CD4-positive, alpha-beta T cell treated with Interleukin-6 at 100 ng/mL for 8 hours (primary cell): ENCODE measurements at regions not wholly inside any gene's neighbourhood (a gene's known extent, or its start where the extent isn't known, plus 50 kb on each side); places are given as distances from the start of the nearest gene placed in this dataset.
"Not testable (repeated sequence)": the region's sequence is repeated elsewhere in the genome, so short reads cannot be mapped to it uniquely, and the experiment has no call there.

Experiments
- DNase-seq: peaks from one replicate; pipeline ENCODE4 v3.0.0-alpha.2; 2020; ENCODE audit warnings: mixed read lengths, low spot score

- DNase-seq, result not testable (repeated sequence)
Measured at GRCh38 chr5:101205065-101205464, 302.0 kb upstream of the ST8SIA4 start.

DNA sequence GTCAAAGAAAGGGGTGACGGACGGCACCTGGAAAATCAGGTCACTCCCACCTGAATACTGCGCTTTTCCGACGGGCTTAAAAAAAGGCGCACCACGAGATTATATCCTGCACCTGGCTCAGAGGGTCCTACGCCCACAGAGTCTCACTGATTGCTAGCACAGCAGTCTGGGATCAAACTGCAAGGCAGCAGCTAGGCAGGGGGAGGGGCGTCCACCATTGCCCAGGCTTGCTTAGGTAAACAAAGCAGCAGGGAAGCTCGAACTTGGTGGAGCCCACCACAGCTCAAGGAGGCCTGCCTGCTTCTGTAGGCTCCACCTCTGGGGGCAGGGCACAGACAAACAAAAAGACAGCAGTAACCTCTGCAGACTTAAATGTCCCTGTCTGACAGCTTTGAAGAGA lies 277.3 kb upstream of the ST8SIA4 start:
- DNase-seq, result not testable (repeated sequence)

DNA sequence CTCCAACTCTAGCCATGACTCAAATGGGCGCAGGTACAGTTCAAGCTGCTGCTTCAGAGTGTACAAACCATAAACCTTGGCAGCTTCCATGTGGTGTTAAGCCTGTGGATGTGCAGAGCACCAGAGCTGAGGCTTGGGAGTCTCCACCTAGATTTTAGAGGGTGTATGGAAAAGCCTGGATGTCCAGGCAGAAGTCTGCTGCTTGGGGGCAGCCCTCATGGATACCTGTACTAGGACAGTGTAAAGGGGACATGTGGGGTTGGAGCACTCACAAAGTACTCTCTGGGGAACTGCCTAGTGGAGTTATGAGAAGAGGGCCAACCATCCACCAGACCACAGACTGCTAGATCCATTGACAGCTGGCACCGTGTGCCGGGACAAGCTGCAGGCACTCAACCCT lies 273.5 kb upstream of the ST8SIA4 start:
- no peak for DNase-seq

GRCh38 chr5:101174981-101175380 lies 271.9 kb upstream of the ST8SIA4 start:
- no peak for DNase-seq

GRCh38 chr5:101163088-101163487 lies 260.0 kb upstream of the ST8SIA4 start:
- DNase-seq, result no peak

DNA sequence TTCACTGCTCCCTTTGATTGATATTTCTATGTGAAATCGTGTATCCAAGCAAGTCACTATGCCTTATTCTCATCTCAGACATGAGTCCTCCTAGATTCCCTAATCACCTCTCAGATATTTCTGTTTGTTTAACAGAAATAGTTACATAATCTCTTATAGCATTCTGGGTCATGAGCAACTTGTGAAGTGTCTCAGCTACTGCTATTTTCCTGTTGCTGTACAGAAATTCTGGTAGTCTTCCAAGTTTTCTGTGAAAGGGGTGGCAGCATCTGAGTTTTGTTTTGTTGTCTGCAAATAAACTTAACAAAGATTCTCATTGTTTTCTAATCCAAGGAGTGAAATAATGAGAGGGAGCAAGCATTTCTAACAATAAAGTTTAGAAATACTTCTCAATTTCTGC lies 256.9 kb upstream of the ST8SIA4 start:
- no peak for DNase-seq

DNA sequence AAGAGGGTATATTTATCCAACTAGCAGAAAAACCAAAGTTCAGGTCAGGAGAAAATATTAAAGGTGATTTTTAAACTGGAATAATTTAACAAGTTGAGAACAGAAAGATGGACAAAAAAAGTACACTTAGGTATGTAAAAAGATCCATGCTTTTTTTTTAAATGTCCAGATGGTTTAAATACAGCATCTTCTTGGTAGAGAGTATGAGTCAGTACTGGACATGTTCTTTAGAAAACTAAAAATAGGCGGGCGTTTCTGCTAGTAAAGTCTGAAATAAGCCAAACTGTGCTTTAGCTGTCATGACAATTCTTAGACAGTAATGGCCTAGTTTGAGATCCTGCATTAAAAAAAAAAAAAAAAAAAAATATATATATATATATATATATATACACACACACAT lies 255.9 kb upstream of the ST8SIA4 start:
- no peak for DNase-seq

DNA sequence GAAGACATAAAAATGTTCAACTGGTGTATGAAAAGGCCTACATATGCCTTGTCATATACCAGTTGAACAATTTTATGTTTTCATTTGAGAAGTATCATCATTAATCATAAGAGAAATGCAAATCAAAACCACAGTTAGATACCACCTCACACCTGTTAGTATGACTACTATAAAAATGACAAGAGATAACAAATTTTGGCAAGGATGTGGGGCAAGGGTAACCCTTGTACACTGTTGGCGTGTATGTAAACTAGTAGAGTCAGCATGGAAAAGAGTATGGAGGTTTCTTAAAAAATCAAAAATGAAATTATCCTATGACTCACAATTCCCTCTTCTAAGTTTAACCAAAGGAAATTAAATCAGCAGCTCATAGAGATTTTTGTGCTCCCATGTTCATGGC lies 250.4 kb upstream of the ST8SIA4 start:
- no peak for DNase-seq

- no peak for DNase-seq
Measured at GRCh38 chr5:101143526-101143925, 240.4 kb upstream of the ST8SIA4 start.

- DNase-seq, result no peak
Measured at GRCh38 chr5:101142102-101142501, 239.0 kb upstream of the ST8SIA4 start.

GRCh38 chr5:101136454-101136853 lies 233.4 kb upstream of the ST8SIA4 start:
- no peak for DNase-seq

DNA sequence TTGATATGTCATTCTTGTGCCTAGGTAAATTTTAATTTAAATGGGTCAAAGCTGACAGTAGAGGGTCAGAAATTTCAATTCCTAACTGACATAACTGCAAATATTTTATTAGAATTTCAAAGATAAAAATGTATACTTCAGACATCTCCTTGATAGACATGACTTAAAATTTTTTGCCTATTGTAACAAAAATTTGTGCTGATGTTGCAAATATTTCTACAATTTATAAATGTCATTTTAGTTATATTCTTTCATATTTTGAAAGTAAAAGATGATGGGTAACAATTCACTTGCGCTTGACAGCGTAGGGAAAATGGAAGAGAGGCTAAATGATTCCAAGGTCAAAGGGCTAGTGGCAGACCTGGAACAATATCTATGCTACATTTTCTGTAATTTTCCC lies 220.3 kb upstream of the ST8SIA4 start:
- DNase-seq, result no peak

DNA sequence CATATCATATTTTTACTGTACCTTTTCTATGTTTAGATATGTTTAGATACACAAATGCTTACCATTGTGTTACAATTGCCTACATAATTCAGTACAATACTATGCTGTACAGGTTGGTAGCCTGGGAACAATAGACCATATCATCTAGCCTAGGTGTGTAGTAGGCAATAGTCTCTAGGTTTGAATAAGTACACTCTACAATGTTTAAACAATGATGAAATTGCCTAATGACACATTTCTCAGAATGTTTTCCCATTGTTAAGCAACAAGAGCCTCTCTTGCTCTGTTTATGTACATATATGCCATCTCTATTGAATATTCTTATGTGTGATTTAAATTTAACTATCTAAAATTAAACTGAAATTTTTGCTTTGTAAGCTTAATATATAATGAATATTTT lies 209.6 kb upstream of the ST8SIA4 start:
- DNase-seq, result no peak

DNA sequence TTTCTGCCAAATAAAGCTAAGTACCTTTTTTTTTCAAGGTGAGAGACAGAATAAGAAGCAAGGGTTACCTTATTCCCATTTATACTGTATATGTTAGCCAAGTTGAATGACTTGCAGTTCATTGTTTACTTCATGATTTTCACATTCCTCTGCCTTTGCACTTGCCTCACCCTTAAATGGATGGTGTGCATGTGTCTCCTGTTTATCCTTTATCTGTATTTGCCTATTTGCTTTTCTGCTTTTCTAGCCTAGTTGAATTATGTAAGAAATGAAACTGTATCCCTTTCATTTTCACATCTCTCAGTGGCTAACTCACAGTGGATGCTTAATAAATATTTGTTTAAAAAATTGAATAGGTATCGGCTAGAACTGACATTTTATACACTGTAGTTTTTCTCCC lies 200.8 kb upstream of the ST8SIA4 start:
- DNase-seq, result no peak

DNA sequence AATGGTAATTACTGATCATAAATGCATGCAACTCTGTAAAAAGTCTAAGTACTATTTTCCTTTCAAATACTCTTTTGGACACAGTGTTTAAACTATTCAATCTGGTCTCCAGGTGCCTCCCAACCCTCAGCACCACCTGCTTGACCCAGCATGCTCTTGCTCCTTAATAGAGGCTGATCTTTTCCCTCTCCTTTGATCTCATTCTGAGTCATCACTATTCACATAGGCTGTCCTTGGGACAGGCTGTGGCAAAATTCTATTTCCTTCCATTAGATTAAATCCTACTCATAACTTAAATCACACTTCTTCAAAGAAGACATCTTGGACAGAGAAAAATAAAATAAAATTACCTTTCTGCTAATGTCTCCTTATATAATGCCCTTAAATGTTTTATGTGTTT lies 199.4 kb upstream of the ST8SIA4 start:
- DNase-seq, result no peak

DNA sequence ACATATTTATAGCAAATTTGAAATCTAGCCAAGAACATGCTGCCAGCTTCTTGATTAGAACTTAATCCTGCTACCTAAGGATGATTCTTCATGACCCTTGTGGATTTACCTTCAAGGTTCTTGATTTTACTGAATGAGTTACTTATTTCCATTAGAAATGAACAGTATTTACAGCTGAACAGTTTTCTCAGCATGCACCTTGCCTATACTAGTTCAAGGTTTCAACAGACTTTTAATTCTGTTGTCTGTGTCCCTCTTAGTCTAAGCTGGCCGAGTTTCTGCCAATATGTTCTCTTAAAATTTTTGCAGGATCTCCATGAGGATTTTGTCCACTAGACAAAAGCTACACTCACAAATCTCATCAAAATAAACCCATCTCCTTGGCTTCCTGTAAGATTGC lies 188.8 kb upstream of the ST8SIA4 start:
- DNase-seq, result no peak

DNA sequence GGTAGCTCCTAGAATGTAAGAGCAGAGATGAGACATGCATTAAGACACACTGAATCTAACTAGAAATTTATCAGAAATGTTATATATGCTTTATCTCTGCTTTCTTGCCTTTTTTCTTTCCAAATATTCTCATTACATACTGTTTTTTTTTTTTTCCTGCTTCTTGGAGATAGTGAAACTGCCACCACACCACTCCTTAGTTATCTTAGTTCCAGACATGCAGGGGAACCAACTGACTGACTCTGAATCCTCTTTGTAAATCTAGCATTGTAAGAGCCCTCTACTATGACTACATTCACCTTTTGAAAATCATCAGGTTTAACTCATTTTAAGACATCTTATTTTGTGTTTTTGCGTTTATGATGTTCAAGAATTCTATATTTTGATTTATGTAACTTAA lies 181.3 kb upstream of the ST8SIA4 start:
- DNase-seq, result no peak

DNA sequence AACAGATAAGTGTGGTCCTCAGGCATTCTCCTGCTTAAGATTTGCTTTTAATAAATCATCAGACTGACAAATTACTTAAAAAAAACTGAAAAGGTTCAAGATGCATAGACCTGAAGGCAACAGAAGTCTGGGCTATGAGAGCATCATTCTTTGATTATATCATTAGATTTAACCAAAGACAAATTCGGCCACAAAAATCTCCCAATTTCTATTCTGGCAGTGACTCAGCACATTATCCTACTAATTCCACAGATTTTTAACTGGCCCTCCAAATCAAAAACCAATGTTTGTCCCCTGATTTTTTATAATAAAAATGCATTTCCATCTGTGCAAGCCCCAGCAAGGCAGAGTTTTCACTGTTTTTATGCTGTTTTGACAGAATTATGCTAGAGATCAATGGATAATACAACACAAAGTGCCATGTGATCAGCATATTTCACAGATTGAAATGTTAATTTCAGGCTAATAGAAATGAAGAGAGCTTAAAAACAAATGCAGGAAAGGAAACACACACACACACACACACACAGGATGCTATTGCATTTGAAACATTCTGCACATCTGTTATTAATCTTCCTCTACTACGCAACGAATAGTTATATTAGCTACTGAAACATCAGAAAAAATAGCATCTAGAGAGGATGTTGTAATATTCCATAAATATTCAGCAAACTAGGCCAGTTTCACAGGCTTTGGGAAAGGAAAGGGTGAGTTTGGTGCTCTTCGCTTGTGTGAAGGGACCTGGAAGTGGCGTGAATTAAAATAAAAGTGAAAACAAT lies 177.6 kb upstream of the ST8SIA4 start:
- DNase-seq, result no peak

GRCh38 chr5:101068298-101068697 lies 165.2 kb upstream of the ST8SIA4 start:
- DNase-seq, result no peak

DNA sequence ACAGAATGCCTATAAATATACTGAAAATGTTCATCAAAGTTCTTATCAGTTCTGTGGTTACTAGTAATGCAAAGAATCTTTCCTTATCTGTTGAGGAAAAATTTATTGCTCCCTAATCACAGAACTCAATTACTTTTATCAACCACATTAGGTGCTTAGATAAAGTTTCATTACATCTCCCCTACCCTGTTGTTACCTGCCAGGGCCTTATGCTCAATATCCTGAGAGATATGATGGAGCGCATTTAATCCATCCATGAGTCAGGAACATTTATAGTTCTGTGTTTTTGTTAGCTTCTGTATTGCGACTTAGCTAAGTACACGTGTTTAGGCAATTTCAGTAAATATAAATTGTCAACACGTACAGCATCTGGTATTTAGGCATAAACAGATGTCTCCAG lies 164.3 kb upstream of the ST8SIA4 start:
- DNase-seq, result no peak

DNA sequence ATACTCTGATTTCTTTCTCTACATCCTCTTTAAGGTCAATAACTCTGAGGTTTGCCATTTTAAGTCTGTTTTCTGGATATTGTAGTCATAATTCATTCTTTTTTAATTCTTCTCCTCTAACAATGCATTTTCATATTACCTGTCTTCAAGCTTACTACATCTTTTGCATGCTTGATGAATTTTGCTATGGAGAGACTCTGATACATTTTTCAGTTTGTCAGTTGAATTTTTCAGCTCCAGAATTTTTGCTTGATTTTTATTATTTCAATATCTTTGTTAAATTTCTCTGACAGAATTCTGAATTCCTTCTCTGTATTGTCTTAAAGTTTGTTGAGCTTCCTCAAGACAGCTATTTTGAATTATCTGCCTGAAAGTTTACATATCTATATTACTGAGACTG lies 159.8 kb upstream of the ST8SIA4 start:
- no peak for DNase-seq

- no peak for DNase-seq
Measured at GRCh38 chr5:101047181-101047580, 144.1 kb upstream of the ST8SIA4 start.

GRCh38 chr5:101045689-101046088 lies 142.6 kb upstream of the ST8SIA4 start:
- DNase-seq, result no peak

DNA sequence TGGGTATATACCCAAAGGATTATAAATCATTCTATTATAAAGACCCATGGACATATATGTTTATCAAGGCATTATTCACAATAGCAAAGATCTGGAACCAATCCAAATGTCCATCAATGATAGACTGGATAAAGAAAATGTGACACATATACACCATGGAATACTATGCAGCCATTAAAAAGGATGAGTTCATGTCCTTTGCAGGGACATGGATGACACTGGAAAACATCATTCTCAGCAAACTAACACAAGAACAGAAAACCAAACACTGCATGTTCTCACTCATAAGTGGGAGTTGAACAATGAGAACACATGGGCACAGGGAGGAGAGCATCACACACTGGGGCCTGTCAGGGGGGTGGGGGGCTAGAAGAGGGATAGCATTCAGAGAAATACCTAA lies 136.9 kb upstream of the ST8SIA4 start:
- DNase-seq, result not testable (repeated sequence)
